HCT116 (cell line): ENCODE measurements at regions not wholly inside any gene's neighbourhood (a gene's known extent, or its start where the extent isn't known, plus 50 kb on each side); places are given as distances from the start of the nearest gene placed in this dataset.

ENCODE experiments used
- ATAC-seq: fragments of 200-7000 bp; cut with Tn5 transposase; 2 replicates; pipeline ENCODE4 v1.9.1; 2020; ENCODE audit warnings: mild to moderate bottlenecking, moderate library complexity
- BruUV-seq: library from RNA; stranded (reverse); fragments of 400-500 nt; replicated peaks from 2 replicates; lab custom pipeline; 2021; lab: Mats Ljungman, UMichigan
- CTCF ChIA-PET: fragments of 300-600 bp; sonication (Branson Sonifier 250); formaldehyde crosslinking; loops from one replicate; lab custom pipeline; 2021; ENCODE audit warnings: antibody characterized with exemption; lab: Charles Lee
- POLR2A ChIA-PET: fragments of 300-600, 350-600 bp; sonication (Branson Sonifier 250); formaldehyde crosslinking; loops from one replicate; lab custom pipeline; 2021; ENCODE audit warnings: antibody characterized with exemption; lab: Charles Lee
- RAD21 ChIA-PET, 2 experiments: fragments of 300-600 bp; sonication (Branson Sonifier 250); formaldehyde crosslinking; loops; one replicate each; lab custom pipeline; 2023; ENCODE audit warnings: low total read pairs in 2 of 2; ENCODE audit not compliant: uncharacterized antibody in 2 of 2, unreplicated experiment in 2 of 2, low non-redundant PET in 1 of 2; lab: Charles Lee
- DNase-seq: peaks from one replicate; pipeline ENCODE4 v3.0.0-alpha.2; 2010; ENCODE audit warnings: low read depth, low spot score
- H2AFZ ChIP-seq: fragments of 200-600 bp; shearing (Covaris generic), sonication (generic); 2 replicates; pipeline ENCODE4 v1.6.1; 2017; ENCODE audit warnings: low read depth, mixed run types, mixed read lengths, antibody characterized with exemption, low read length; ENCODE audit not compliant: poor library complexity, severe bottlenecking
- H3K27ac ChIP-seq: 2 replicates; pipeline ENCODE4 v1.5.1; 2012; ENCODE audit warnings: low read depth, low read length
- H3K27me3 ChIP-seq: fragments of 200-600 bp; sonication (generic); 2 replicates; pipeline ENCODE4 v1.6.1; 2016; ENCODE audit warnings: mixed run types, low read length, mixed read lengths; ENCODE audit not compliant: insufficient read depth
- H3K36me3 ChIP-seq, 2 experiments: fragments of 200-500 bp in 1 of 2; fragments of 200-600 bp in 1 of 2; sonication (Bioruptor generic) in 1 of 2; sonication (generic) in 1 of 2; 2 replicates each; pipeline versions ENCODE4 v1.5.1 to v1.6.1; 2014 to 2016; ENCODE audit warnings: low read length in 2 of 2, inconsistent platforms in 1 of 2, mixed read lengths in 1 of 2, mixed run types in 1 of 2; ENCODE audit not compliant: insufficient read depth in 2 of 2, control insufficient read depth in 1 of 2
- H3K4me1 ChIP-seq, 2 experiments: fragments of 200-600 bp in 1 of 2; sonication (generic) in 1 of 2; 2 replicates each; pipeline versions ENCODE4 v1.5.1 to v1.6.1; 2012 to 2017; ENCODE audit warnings: low read length in 2 of 2, inconsistent platforms in 1 of 2, mild to moderate bottlenecking in 1 of 2, mixed read lengths in 1 of 2, mixed run types in 1 of 2, moderate library complexity in 1 of 2; ENCODE audit not compliant: insufficient read depth in 2 of 2, control insufficient read depth in 1 of 2
- H3K4me2 ChIP-seq: fragments of 200-600 bp; sonication (generic); 2 replicates; pipeline ENCODE4 v1.6.1; 2017; ENCODE audit warnings: mixed run types, low read length, mixed read lengths
- H3K4me3 ChIP-seq, 2 experiments: fragments of 200-600 bp in 1 of 2; sonication (generic) in 1 of 2; replicated peaks in 1 of 2; 2 replicates each; pipeline ENCODE4 v1.5.1; 2011 to 2016; ENCODE audit warnings: low read length in 2 of 2, control low read depth in 1 of 2, low read depth in 1 of 2, mild to moderate bottlenecking in 1 of 2, mixed read lengths in 1 of 2, mixed run types in 1 of 2
- H3K79me2 ChIP-seq: fragments of 200-600 bp; sonication (generic); 2 replicates; pipeline ENCODE4 v1.6.1; 2017; ENCODE audit warnings: mild to moderate bottlenecking, mixed run types, low read length, moderate library complexity, mixed read lengths; ENCODE audit not compliant: insufficient read depth
- H3K9ac ChIP-seq: fragments of 200-600 bp; sonication (generic); 2 replicates; pipeline ENCODE4 v1.6.1; 2016; ENCODE audit warnings: low read length, mixed read lengths
- H3K9me2 ChIP-seq: fragments of 200-600 bp; sonication (generic), shearing (Covaris generic); 2 replicates; pipeline ENCODE4 v1.6.1; 2017; ENCODE audit warnings: mixed run types, mild to moderate bottlenecking, moderate library complexity; ENCODE audit not compliant: insufficient read depth
- H3K9me3 ChIP-seq, 2 experiments: fragments of 200-500 bp in 1 of 2; fragments of 200-600 bp in 1 of 2; sonication (Bioruptor generic) in 1 of 2; sonication (generic) in 1 of 2; 2 replicates each; pipeline ENCODE4 v1.6.1; 2014 to 2017; ENCODE audit warnings: low read length in 2 of 2, mixed read lengths in 2 of 2, inconsistent platforms in 1 of 2, low read depth in 1 of 2, mild to moderate bottlenecking in 1 of 2, mixed run types in 1 of 2, moderate library complexity in 1 of 2; ENCODE audit not compliant: control insufficient read depth in 1 of 2, insufficient read depth in 1 of 2
- H4K20me1 ChIP-seq: fragments of 200-600 bp; sonication (generic), shearing (Covaris generic); 2 replicates; pipeline ENCODE4 v1.6.1; 2017; ENCODE audit warnings: mixed run types, mild to moderate bottlenecking, moderate library complexity; ENCODE audit not compliant: insufficient read depth
- ATF3 ChIP-seq: IDR thresholded peaks from 2 replicates; pipeline ENCODE4 v1.6.1; 2012
- CBX3 ChIP-seq: IDR thresholded peaks from 2 replicates; pipeline ENCODE4 v1.6.1; 2012; ENCODE audit warnings: low read depth
- CTCF ChIP-seq, 3 experiments: fragments of 200-600 bp in 1 of 3; sonication (generic) in 1 of 3; IDR thresholded peaks in 2 of 3; conservative IDR thresholded peaks in 1 of 3; 2 replicates each; pipeline ENCODE4 v1.5.1; 2012 to 2017; ENCODE audit warnings: low read depth in 2 of 3, low read length in 2 of 3, antibody characterized with exemption in 1 of 3, borderline replicate concordance in 1 of 3, control low read depth in 1 of 3, mild to moderate bottlenecking in 1 of 3, mixed read lengths in 1 of 3, mixed run types in 1 of 3, moderate library complexity in 1 of 3; ENCODE audit not compliant: insufficient read depth in 1 of 3
- EGR1 ChIP-seq: IDR thresholded peaks from 2 replicates; pipeline ENCODE4 v1.6.1; 2012; ENCODE audit warnings: low read depth
- EZH2 ChIP-seq: fragments of 200-600 bp; sonication (generic); IDR thresholded peaks from 2 replicates; pipeline ENCODE4 v1.6.1; 2017; ENCODE audit warnings: antibody characterized with exemption, mixed run types
- EZH2phosphoT487 ChIP-seq: fragments of 200-600 bp; IDR thresholded peaks from 2 replicates; pipeline ENCODE4 v1.6.1; 2018; ENCODE audit warnings: antibody characterized with exemption, borderline replicate concordance
- FOSL1 ChIP-seq: IDR thresholded peaks from 2 replicates; pipeline ENCODE4 v1.6.1; 2012; ENCODE audit warnings: low read depth
- JUND ChIP-seq: IDR thresholded peaks from 2 replicates; pipeline ENCODE4 v1.6.1; 2012
- MAX ChIP-seq: IDR thresholded peaks from 2 replicates; pipeline ENCODE4 v1.6.1; 2012
- POLR2A ChIP-seq: IDR thresholded peaks from 2 replicates; pipeline ENCODE4 v1.7.0; 2011; ENCODE audit warnings: borderline replicate concordance; ENCODE audit not compliant: insufficient read depth, insufficient read length; ENCODE audit errors: extremely low read depth
- POLR2AphosphoS5 ChIP-seq: IDR thresholded peaks from 2 replicates; pipeline ENCODE4 v1.6.1; 2011; ENCODE audit warnings: mild to moderate bottlenecking, low read depth, low read length, moderate library complexity
- RAD21 ChIP-seq: IDR thresholded peaks from 2 replicates; pipeline ENCODE4 v1.6.1; 2012; ENCODE audit warnings: low read depth, mild to moderate bottlenecking
- REST ChIP-seq: IDR thresholded peaks from 2 replicates; pipeline ENCODE4 v1.6.1; 2012; ENCODE audit warnings: low read depth
- SIN3A ChIP-seq: IDR thresholded peaks from 2 replicates; pipeline ENCODE4 v1.6.1; 2012; ENCODE audit warnings: low read depth
- SP1 ChIP-seq: IDR thresholded peaks from 2 replicates; pipeline ENCODE4 v1.6.1; 2012; ENCODE audit warnings: low read depth
- SRF ChIP-seq: IDR thresholded peaks from 2 replicates; pipeline ENCODE4 v1.6.1; 2012; ENCODE audit warnings: low read depth
- YY1 ChIP-seq: IDR thresholded peaks from 2 replicates; pipeline ENCODE4 v1.6.1; 2011; ENCODE audit warnings: low read length, low read depth, moderate library complexity, mild to moderate bottlenecking; ENCODE audit not compliant: insufficient replicate concordance; ENCODE audit errors: extremely low read depth
- ZFX ChIP-seq: fragments of 450-650 bp; IDR thresholded peaks from 2 replicates; pipeline ENCODE4 v1.6.1; 2017
- ZNF274 ChIP-seq: fragments of 200-500 bp; sonication (Bioruptor generic); IDR thresholded peaks from 2 replicates; pipeline ENCODE4 v1.6.1; 2014; ENCODE audit warnings: mild to moderate bottlenecking, low read depth, low read length, inconsistent platforms
- intact Hi-C: fragments of 100-400 bp; cut with micrococcal nuclease; formaldehyde crosslinking; loops from 2 replicates; pipeline ENCODE4 v1.10.0; 2022

- H3K4me2 ChIP-seq: no peak overlapping the region
- no peaks in the 10 kb centered on the region for H3K36me3 ChIP-seq
- H3K4me3 ChIP-seq: no peak overlapping the region
- RAD21 ChIA-PET: no interaction called here
- no peak overlapping the region for H3K9ac ChIP-seq
- H3K79me2 ChIP-seq: no peaks in the 10 kb centered on the region
- BruUV-seq: no TSS peak
- CTCF ChIA-PET: no interaction called here
- no peaks in the 10 kb centered on the region for H3K4me1 ChIP-seq
- H3K27ac ChIP-seq: no peak overlapping the region
- H3K9me3 ChIP-seq: no peaks in the 10 kb centered on the region
- intact Hi-C loops: no loop called here
- TF ChIP-seq RAD21: no peak
- TF ChIP-seq ZNF274: no peak
- TF ChIP-seq POLR2AphosphoS5: no peak
- no peak for TF ChIP-seq REST
- no peak for TF ChIP-seq FOSL1
- TF ChIP-seq EZH2: no peak
- TF ChIP-seq CTCF (IDR thresholded peaks at IDR 0.05 in 2 of 3, conservative IDR thresholded peaks at IDR 0.05 in 1 of 3; ENCODE audit: borderline replicate concordance in 1 of 3, insufficient read depth in 1 of 3, low read depth in 2 of 3, low read length in 2 of 3): no peak
- TF ChIP-seq ZFX: no peak
- no peak for TF ChIP-seq SRF
- no peak for TF ChIP-seq JUND
- no peak for TF ChIP-seq SIN3A
- TF ChIP-seq YY1: no peak
- TF ChIP-seq EZH2phosphoT487: no peak
- no peak for TF ChIP-seq POLR2A
- no peak for TF ChIP-seq SP1
- no peak for TF ChIP-seq EGR1
- TF ChIP-seq CBX3: no peak
- TF ChIP-seq MAX: no peak
- TF ChIP-seq ATF3: no peak
- POLR2A ChIA-PET: no interaction called here
- H3K27me3 ChIP-seq: no peaks in the 10 kb centered on the region
- no peak for ATAC-seq
- H2AFZ ChIP-seq: no peak overlapping the region
- DNase-seq: no peak
- H3K9me2 ChIP-seq: no peaks in the 10 kb centered on the region
- H4K20me1 ChIP-seq: no peaks in the 10 kb centered on the region
Observed at GRCh38 chr10:130792096-130792845, 519.2 kb downstream of the TCERG1L start.
